ENCODE measurements at regions not wholly inside any gene's neighbourhood (a gene's known extent, or its start where the extent isn't known, plus 50 kb on each side); places are given as distances from the start of the nearest gene placed in this dataset.

DNA sequence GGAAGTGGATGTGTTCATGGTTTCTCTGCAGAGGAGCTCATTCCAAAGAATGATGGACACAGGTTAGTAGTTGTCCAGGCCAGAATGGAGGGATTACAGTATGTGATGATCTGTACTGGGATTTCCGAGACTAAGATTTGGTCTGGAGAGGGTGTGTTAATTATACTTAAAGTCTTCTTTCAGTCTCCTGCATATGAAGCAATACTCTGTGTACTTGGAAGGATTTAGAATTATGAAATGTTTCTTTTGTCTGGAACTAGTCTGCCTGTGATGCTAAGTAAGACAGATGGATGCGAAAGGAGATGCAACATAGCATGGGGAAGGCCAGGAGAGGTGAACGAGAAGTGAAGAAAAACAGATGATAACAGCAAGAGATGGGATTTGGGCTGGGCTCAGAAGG, 305.1 kb upstream of the LYZL1 start:
- H3K27ac ChIP-seq (ENCODE audit: low read depth, low read length, poor library complexity, severe bottlenecking): no peak overlapping the region
- TF ChIP-seq, protein P1, sequence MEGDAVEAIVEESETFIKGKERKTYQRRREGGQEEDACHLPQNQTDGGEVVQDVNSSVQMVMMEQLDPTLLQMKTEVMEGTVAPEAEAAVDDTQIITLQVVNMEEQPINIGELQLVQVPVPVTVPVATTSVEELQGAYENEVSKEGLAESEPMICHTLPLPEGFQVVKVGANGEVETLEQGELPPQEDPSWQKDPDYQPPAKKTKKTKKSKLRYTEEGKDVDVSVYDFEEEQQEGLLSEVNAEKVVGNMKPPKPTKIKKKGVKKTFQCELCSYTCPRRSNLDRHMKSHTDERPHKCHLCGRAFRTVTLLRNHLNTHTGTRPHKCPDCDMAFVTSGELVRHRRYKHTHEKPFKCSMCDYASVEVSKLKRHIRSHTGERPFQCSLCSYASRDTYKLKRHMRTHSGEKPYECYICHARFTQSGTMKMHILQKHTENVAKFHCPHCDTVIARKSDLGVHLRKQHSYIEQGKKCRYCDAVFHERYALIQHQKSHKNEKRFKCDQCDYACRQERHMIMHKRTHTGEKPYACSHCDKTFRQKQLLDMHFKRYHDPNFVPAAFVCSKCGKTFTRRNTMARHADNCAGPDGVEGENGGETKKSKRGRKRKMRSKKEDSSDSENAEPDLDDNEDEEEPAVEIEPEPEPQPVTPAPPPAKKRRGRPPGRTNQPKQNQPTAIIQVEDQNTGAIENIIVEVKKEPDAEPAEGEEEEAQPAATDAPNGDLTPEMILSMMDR (conservative IDR thresholded peaks at IDR 0.05; ENCODE audit: low read depth, low read length): no peak
- TF ChIP-seq EZH2 (IDR thresholded peaks at IDR 0.05; ENCODE audit: borderline replicate concordance, low read depth, low read length, poor library complexity, severe bottlenecking): no peak
- ChIA-PET POLR2A (ENCODE audit: low non-redundant PET) (no interaction called here), CTCF (interaction anchor here (0.8 kb wide), 1 partner anchor 98 kb away, joined by 3 read pairs; no protein-coding TSS in a partner anchor)
- no peak overlapping the region for H3K4me3 ChIP-seq (ENCODE audit: low read depth, low read length, poor library complexity, severe bottlenecking)
- H3K4me1 ChIP-seq (ENCODE audit: insufficient read depth, low read length, poor library complexity, severe bottlenecking): peaks cover 7% of the 10 kb centered on the region
- no TSS peak for BruUV-seq (replicated peaks)
- H3K36me3 ChIP-seq (ENCODE audit: insufficient read depth, low read length, poor library complexity, severe bottlenecking): no peaks in the 10 kb centered on the region
- intact Hi-C loops (cut with micrococcal nuclease; ENCODE audit: unreplicated experiment): no loop called here
- H3K9me3 ChIP-seq (ENCODE audit: low read depth, low read length, poor library complexity, severe bottlenecking): no peaks in the 10 kb centered on the region
- H3K27me3 ChIP-seq (replicated peaks; ENCODE audit: insufficient read depth, low read depth, low read length, poor library complexity): no peaks in the 10 kb centered on the region
- DNase-seq (ENCODE audit: low spot score): no peak

DNA sequence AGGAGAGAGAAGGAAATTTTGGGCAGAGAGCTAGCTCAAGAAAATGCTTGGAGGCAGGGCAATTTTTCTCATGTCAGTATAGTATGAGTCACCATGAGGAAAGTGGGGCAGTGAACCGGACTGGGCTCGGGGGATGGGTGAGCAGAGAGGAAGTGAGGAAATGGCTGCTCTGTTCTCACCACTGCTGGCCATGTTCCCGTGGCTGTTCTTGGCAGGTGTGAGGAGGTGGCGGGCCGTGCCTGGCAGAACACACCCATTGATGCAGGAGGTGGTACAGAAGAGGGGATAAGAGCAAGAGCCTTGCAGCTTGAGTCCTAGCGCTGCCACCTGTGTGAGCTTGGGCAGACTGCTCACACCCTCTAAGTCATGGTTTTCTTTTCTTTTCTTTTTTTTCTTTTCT, 304.4 kb upstream of the LYZL1 start:
- intact Hi-C loops (cut with micrococcal nuclease; ENCODE audit: unreplicated experiment): no loop called here
- Histone ChIP-seq H3K9me3 (ENCODE audit: low read depth, low read length, poor library complexity, severe bottlenecking) (no peaks in the 10 kb centered on the region), H3K4me3 (ENCODE audit: low read depth, low read length, poor library complexity, severe bottlenecking) (no peak overlapping the region), H3K4me1 (ENCODE audit: insufficient read depth, low read length, poor library complexity, severe bottlenecking) (peaks cover 7% of the 10 kb centered on the region), H3K27me3 (replicated peaks; ENCODE audit: insufficient read depth, low read depth, low read length, poor library complexity) (no peaks in the 10 kb centered on the region), H3K27ac (ENCODE audit: low read depth, low read length, poor library complexity, severe bottlenecking) (no peak overlapping the region), H3K36me3 (ENCODE audit: insufficient read depth, low read length, poor library complexity, severe bottlenecking) (no peaks in the 10 kb centered on the region)
- no TSS peak for BruUV-seq (replicated peaks)
- POLR2A ChIA-PET (ENCODE audit: low non-redundant PET): no interaction called here
- TF ChIP-seq EZH2 (IDR thresholded peaks at IDR 0.05; ENCODE audit: borderline replicate concordance, low read depth, low read length, poor library complexity, severe bottlenecking): no peak
- TF ChIP-seq, protein P1 (conservative IDR thresholded peaks at IDR 0.05; ENCODE audit: low read depth, low read length): no peak
- DNase-seq (ENCODE audit: low spot score): peak; percentile 63
- CTCF ChIA-PET: interaction anchor here (0.8 kb wide), 1 partner anchor 98 kb away, joined by 3 read pairs; no protein-coding TSS in a partner anchor

DNA sequence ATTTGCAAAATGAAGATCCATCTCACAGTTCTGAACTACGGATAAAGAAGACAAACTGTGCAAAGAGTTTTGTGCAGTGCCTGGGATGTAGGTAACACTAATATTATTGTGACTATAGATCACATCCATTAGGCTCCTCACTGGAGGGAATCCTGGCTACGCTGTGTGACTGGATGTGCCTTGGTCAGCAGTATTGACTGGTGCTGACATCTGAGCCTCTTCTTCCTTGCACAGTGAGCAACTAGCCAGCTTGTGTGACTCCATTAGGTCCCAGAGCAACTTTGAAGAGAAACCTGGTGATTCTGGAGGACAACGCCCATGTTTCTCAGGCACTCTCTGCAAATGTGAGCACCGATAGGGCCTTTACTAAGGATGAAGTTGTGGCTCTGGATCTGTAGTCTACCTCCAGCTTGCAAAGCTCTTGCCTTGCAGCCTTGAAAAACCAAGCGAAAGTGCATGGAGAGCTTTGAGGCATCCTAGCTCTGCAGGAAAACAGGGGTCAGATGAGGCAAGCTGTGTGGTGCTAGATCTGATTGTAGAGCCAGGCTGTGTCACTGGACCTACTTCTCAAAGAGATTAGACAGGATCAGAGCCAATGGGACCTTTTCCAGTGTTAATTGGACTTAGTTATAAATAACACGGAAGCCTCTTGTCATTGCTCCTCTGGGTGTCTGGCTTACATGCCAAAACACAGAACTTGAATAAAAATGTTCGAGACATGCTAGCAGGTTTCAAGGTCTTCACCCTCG, 303.6 kb upstream of the LYZL1 start:
- no peak for TF ChIP-seq EZH2 (IDR thresholded peaks at IDR 0.05; ENCODE audit: borderline replicate concordance, low read depth, low read length, poor library complexity, severe bottlenecking)
- TF ChIP-seq, protein P1 (conservative IDR thresholded peaks at IDR 0.05; ENCODE audit: low read depth, low read length): no peak
- Histone ChIP-seq H3K4me3 (ENCODE audit: low read depth, low read length, poor library complexity, severe bottlenecking) (no peak overlapping the region), H3K9me3 (ENCODE audit: low read depth, low read length, poor library complexity, severe bottlenecking) (no peaks in the 10 kb centered on the region), H3K27ac (ENCODE audit: low read depth, low read length, poor library complexity, severe bottlenecking) (no peak overlapping the region), H3K27me3 (replicated peaks; ENCODE audit: insufficient read depth, low read depth, low read length, poor library complexity) (no peaks in the 10 kb centered on the region), H3K36me3 (ENCODE audit: insufficient read depth, low read length, poor library complexity, severe bottlenecking) (no peaks in the 10 kb centered on the region), H3K4me1 (ENCODE audit: insufficient read depth, low read length, poor library complexity, severe bottlenecking) (peaks cover 7% of the 10 kb centered on the region)
- ChIA-PET CTCF (no interaction called here), POLR2A (ENCODE audit: low non-redundant PET) (no interaction called here)
- no TSS peak for BruUV-seq (replicated peaks)
- intact Hi-C loops (cut with micrococcal nuclease; ENCODE audit: unreplicated experiment): no loop called here
- no peak for DNase-seq (ENCODE audit: low spot score)

Measured in A673 (cell line).